ENCODE measurements at regions not wholly inside any gene's neighbourhood (a gene's known extent, or its start where the extent isn't known, plus 50 kb on each side); places are given as distances from the start of the nearest gene placed in this dataset.

- no peak overlapping the region for H3K4me2 ChIP-seq (ENCODE audit: low read length)
- no peak overlapping the region for H3K4me3 ChIP-seq (ENCODE audit: low read length)
- H3K9ac ChIP-seq (ENCODE audit: low read length): no peak overlapping the region
- H3K27me3 ChIP-seq (ENCODE audit: low read depth, low read length): peaks cover 26% of the 10 kb centered on the region
- H4K20me1 ChIP-seq (ENCODE audit: insufficient read depth, low read length): no peaks in the 10 kb centered on the region
- no peak overlapping the region for H3K27ac ChIP-seq (ENCODE audit: low read length)
- H3K79me2 ChIP-seq (ENCODE audit: low read length): no peaks in the 10 kb centered on the region
- H3K9me3 ChIP-seq (ENCODE audit: insufficient read depth, low read length): no peaks in the 10 kb centered on the region
- H2AFZ ChIP-seq (ENCODE audit: low read depth, low read length): no peak overlapping the region
- no peaks in the 10 kb centered on the region for H3K36me3 ChIP-seq (replicated peaks; ENCODE audit: low read depth, low read length)
- no peak for TF ChIP-seq CTCF (IDR thresholded peaks at IDR 0.05; ENCODE audit: low read depth, low read length)
- no peak for TF ChIP-seq EZH2phosphoT487 (IDR thresholded peaks at IDR 0.05; ENCODE audit: low read depth)
- no peaks in the 10 kb centered on the region for H3K4me1 ChIP-seq (ENCODE audit: low read length)
These were observed 73.3 kb upstream of the HABP2 start for GRCh38 chr10:113479346-113480080.

- Histone ChIP-seq H3K9me3 (ENCODE audit: insufficient read depth, low read length) (no peaks in the 10 kb centered on the region), H2AFZ (ENCODE audit: low read depth, low read length) (no peak overlapping the region), H3K4me2 (ENCODE audit: low read length) (no peak overlapping the region), H3K27ac (ENCODE audit: low read length) (no peak overlapping the region), H3K27me3 (ENCODE audit: low read depth, low read length) (peaks cover 26% of the 10 kb centered on the region), H3K4me1 (ENCODE audit: low read length) (no peaks in the 10 kb centered on the region), H3K9ac (ENCODE audit: low read length) (no peak overlapping the region), H3K4me3 (ENCODE audit: low read length) (no peak overlapping the region), H3K79me2 (ENCODE audit: low read length) (no peaks in the 10 kb centered on the region), H4K20me1 (ENCODE audit: insufficient read depth, low read length) (no peaks in the 10 kb centered on the region), H3K36me3 (replicated peaks; ENCODE audit: low read depth, low read length) (no peaks in the 10 kb centered on the region)
- no peak for TF ChIP-seq CTCF (IDR thresholded peaks at IDR 0.05; ENCODE audit: low read depth, low read length)
- TF ChIP-seq EZH2phosphoT487 (IDR thresholded peaks at IDR 0.05; ENCODE audit: low read depth): no peak
These were observed 72.8 kb upstream of the HABP2 start for GRCh38 chr10:113480081-113480360.

GRCh38 chr10:113480851-113481502, 71.9 kb upstream of the HABP2 start:
- no peaks in the 10 kb centered on the region for H3K36me3 ChIP-seq (replicated peaks; ENCODE audit: low read depth, low read length)
- H2AFZ ChIP-seq (ENCODE audit: low read depth, low read length): no peak overlapping the region
- no peak for TF ChIP-seq EZH2phosphoT487 (IDR thresholded peaks at IDR 0.05; ENCODE audit: low read depth)
- no peak overlapping the region for H3K9ac ChIP-seq (ENCODE audit: low read length)
- no peaks in the 10 kb centered on the region for H3K4me1 ChIP-seq (ENCODE audit: low read length)
- peaks cover 26% of the 10 kb centered on the region for H3K27me3 ChIP-seq (ENCODE audit: low read depth, low read length)
- H3K79me2 ChIP-seq (ENCODE audit: low read length): no peaks in the 10 kb centered on the region
- no peak overlapping the region for H3K4me3 ChIP-seq (ENCODE audit: low read length)
- H3K9me3 ChIP-seq (ENCODE audit: insufficient read depth, low read length): no peaks in the 10 kb centered on the region
- no peaks in the 10 kb centered on the region for H4K20me1 ChIP-seq (ENCODE audit: insufficient read depth, low read length)
- H3K4me2 ChIP-seq (ENCODE audit: low read length): no peak overlapping the region
- H3K27ac ChIP-seq (ENCODE audit: low read length): no peak overlapping the region

GRCh38 chr10:113484487-113484886, 68.4 kb upstream of the HABP2 start:
- no peaks in the 10 kb centered on the region for H3K9me3 ChIP-seq (ENCODE audit: insufficient read depth, low read length)
- peaks cover 6% of the 10 kb centered on the region; the same call in 1 of the 2 replicates for H3K27me3 ChIP-seq (ENCODE audit: low read depth, low read length)
- no peak overlapping the region for H2AFZ ChIP-seq (ENCODE audit: low read depth, low read length)
- H3K4me3 ChIP-seq (ENCODE audit: low read length): no peak overlapping the region
- no peaks in the 10 kb centered on the region for H3K79me2 ChIP-seq (ENCODE audit: low read length)
- H3K4me1 ChIP-seq (ENCODE audit: low read length): no peaks in the 10 kb centered on the region
- H3K9ac ChIP-seq (ENCODE audit: low read length): no peak overlapping the region
- H3K4me2 ChIP-seq (ENCODE audit: low read length): no peak overlapping the region
- no peaks in the 10 kb centered on the region for H4K20me1 ChIP-seq (ENCODE audit: insufficient read depth, low read length)
- no peaks in the 10 kb centered on the region for H3K36me3 ChIP-seq (replicated peaks; ENCODE audit: low read depth, low read length)
- H3K27ac ChIP-seq (ENCODE audit: low read length): no peak overlapping the region
- TF ChIP-seq EZH2phosphoT487 (IDR thresholded peaks at IDR 0.05; ENCODE audit: low read depth) (no peak), CTCF (IDR thresholded peaks at IDR 0.05; ENCODE audit: low read depth, low read length) (no peak)

Measured in OCI-LY3 (cell line).